HG03103 (cell line): ENCODE measurements at regions not wholly inside any gene's neighbourhood (a gene's known extent, or its start where the extent isn't known, plus 50 kb on each side); places are given as distances from the start of the nearest gene placed in this dataset.

Source experiments
- ATAC-seq: cut with Tn5 transposase; IDR thresholded peaks from one replicate; pipeline ENCODE4 v1.9.1; 2021; ENCODE audit warnings: low read depth; ENCODE audit not compliant: unreplicated experiment

- ATAC-seq, result no peak
Observed at GRCh38 chr5:9712911-9713310, 82.8 kb upstream of the TAS2R1 start.

GRCh38 chr5:9712506-9712905 lies 82.4 kb upstream of the TAS2R1 start:
- no peak for ATAC-seq

DNA sequence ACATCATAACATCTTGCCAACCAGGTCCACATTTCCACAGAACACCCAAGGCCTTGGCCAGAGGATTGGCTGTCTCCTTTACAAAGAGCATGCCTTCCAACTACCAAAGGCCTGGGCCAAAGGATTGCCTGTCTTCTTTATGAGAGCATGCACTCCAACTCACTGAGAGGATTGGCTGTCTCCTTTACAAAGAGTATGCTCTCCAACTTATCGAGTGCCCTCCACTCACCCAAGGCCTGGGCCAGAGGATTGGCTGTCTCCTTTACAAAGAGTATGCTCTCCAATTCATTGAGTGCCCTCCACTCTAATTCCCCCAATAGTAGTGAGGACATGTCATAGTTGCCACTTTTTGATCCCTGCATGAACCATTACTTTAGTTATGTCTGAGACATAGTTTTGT lies 79.9 kb upstream of the TAS2R1 start:
- ATAC-seq, result no peak

DNA sequence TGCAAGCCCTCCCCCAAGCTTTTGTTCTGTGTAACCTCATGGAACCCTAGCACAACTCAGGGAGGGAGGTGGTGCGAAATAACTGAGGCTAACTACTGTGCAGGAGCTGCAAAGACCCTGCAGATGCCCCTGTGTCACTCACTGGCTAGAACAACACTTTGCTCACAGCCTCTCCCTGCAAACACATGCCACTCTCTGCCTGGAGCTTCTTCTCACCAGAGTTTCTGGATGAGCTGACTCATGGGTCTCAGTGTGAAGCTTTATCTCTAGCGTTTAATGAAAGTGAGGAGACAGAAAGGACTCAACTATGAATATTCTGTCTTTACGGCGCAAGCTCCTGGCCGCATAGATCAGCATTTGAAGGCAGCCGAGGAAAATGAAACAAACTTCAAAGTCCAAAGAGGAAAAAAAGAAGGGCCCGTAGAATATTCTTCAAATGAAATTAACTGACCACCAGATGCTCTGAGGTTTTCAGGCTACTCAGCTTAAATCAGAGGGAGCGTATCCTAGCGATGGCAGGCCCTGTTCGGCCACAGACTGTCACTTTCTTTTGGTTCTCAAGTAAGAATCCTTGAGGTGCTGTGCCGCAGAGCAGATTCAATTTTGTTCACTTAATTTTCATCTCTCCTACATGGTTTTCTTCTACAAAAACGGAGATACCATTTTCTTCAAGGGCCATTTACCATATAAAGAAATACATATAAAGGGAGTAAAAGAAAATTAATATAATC lies 77.7 kb upstream of the TAS2R1 start:
- ATAC-seq, result no peak

GRCh38 chr5:9699681-9700080 lies 69.5 kb upstream of the TAS2R1 start:
- ATAC-seq, result no peak

DNA sequence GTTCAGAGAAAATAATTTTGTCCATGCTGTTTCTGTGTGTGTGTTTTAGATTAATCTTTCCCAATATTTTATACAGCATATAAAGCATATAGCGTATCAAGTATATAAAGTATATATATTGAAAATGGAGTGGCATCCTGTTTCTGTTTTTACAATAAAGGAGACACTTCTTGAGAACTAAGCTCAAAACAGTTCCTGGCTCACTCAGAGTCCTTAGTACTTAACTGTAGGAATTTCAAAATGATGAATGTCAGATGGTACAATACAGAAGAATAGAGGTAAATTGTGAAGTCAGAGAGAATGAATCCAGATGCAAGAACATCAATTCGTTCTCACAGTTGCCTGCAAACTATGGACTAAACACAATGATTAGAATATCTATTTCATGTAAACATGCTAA lies 68.7 kb upstream of the TAS2R1 start:
- ATAC-seq, result no peak

DNA sequence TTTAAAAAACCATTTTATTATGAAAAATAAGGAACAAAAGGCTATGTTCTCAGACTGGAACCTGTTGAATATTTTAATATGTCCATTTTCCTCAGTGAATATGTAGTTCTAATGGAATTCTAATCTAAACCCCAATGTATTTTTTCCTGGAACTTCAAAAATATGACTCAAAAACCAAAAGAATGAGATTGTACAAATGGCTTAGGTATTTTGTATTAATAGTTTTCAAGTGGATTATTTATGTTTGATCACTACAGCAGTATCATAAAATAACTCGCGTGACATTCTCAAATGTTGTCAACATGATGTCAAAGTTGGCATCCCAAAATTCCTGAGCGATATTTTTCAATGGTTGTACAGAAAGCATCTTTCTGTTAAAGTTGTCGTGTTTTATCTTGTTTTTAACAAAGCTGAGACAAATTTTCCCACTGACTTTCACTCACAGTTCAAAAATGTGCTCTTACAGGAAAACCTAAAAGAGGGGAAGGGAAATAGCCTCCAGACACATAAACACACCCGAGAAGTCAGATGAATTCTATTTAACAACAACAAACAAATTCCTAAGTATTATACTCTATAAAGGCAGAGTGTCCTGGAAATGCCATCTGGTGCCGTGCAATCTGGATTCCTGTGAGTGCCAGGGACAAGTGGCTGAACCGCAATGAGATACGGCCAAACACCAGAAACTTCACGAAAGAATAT lies 68.1 kb upstream of the TAS2R1 start:
- no peak for ATAC-seq

GRCh38 chr5:9692576-9692975 lies 62.4 kb upstream of the TAS2R1 start:
- no peak for ATAC-seq

DNA sequence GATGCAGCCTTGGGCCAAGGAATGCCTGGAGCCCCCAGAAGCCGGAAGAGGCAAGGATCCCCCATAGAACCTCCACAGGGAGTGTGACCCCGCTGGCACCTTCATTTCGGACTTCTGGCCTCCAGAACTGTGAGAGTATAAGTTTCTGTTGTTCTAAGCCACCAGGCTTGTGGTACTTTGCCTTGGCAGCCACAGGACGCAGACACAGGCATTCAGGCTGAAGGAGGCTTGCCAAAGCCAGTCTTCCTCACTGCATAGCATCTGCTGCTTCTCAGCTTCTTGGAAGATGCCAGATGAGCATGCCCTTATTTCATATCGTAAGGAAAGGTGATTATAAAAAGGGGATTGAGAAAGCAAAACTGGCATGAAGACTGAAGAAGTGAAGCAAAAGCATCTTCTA lies 61.1 kb upstream of the TAS2R1 start:
- ATAC-seq, result no peak

DNA sequence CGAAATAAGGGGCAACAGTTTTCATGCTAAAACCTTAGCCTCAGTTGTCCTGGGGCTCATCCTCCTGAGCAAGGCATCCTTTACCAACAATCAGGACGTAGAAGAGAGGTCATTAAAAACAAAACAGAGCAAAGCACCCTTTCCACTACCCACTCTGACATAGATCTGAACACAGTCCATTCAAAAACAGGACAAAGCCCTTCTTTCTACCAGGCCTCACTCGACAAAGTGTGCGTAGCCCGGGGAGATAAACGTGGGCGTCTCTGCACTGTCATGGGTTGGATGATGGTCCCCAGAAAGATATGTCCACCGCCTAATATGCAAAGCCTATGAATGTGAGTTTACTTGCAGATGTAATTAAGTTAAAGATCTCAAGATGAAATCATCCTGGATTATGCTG lies 60.6 kb upstream of the TAS2R1 start:
- ATAC-seq, result no peak

DNA sequence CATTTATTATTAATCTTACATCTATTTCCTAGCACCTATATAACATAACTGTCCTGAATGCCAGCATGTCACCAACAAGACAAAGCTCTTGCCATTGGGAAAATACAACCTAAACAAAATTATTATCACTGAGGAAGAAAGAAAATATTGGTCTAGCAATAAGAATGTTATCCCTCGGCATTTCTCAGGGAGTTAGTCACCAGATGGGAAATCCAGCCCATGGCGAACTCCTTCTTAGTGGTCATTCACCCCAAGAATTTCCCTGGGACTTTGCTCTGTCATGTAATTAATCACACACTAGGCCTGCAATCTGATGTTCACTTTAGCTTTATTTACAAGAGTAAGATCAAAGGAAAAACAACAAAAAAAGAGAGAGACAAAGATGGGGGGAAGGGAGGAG lies 56.1 kb upstream of the TAS2R1 start:
- no peak for ATAC-seq

GRCh38 chr5:9681706-9682105 lies 51.6 kb upstream of the TAS2R1 start:
- ATAC-seq, result no peak
